ENCODE measurements at regions not wholly inside any gene's neighbourhood (a gene's known extent, or its start where the extent isn't known, plus 50 kb on each side); places are given as distances from the start of the nearest gene placed in this dataset.

- no peak for TF ChIP-seq POLR2A (IDR thresholded peaks at IDR 0.05)
- no peak for TF ChIP-seq CTCF (IDR thresholded peaks at IDR 0.05)
These were observed 122.8 kb upstream of the SH3BP4 start for GRCh38 chr2:234829074-234829455.

Data from lower leg skin (tissue), 3 donors.